Amniotic epithelial cell (primary cell): ENCODE measurements at regions not wholly inside any gene's neighbourhood (a gene's known extent, or its start where the extent isn't known, plus 50 kb on each side); places are given as distances from the start of the nearest gene placed in this dataset.

ENCODE experiments used
- DNase-seq: peaks from one replicate; pipeline ENCODE4 v3.0.0-alpha.2; 2010; ENCODE audit warnings: low read depth

GRCh38 chr4:155616117-155616516 is 50.5 kb upstream of the GUCY1A1 start:
- peak; percentile 84 for DNase-seq

- no peak for DNase-seq
Observed at GRCh38 chr4:155615081-155615887, 51.4 kb upstream of the GUCY1A1 start.

GRCh38 chr4:155614111-155614762 is 52.4 kb upstream of the GUCY1A1 start:
- DNase-seq: peak; percentile 73

DNA sequence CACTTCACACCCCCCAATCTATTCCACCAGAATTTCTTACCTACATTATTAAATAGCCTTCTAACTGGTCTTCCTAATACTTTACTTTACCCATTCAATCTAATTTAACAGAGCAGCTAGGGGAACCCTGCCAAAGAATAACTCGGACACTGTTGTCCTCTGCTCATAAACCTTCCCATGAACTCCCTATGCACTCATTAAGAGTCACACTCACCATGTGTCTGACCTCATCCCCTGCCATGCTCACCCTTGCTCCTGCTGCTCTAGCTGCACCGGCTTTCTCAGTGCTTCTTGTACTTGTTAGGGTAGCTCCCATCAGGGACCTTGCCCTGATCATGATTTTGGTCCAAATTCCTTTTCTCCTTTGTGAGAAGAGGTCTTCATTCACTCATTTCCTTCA is 54.6 kb upstream of the GUCY1A1 start:
- no peak for DNase-seq

GRCh38 chr4:155611501-155611900 is 55.1 kb upstream of the GUCY1A1 start:
- no peak for DNase-seq

DNA sequence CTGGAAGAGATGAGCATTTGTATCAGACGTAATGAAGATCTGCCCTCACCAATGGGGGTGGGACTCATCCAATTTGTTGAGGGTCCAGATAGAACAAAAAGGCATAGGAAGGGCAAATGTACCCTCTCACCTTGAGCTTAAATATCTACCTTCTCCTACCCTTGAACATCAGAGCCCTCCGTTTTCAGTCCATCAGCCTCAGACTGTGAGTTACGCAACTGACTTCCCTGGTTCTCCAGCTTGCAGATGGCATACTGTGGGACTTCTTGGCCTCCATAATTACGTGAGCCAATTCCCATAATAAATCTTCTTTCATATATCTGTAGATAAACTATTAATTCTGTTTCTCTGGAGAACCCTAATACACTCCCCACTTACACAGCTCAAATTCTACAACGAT is 56.5 kb upstream of the GUCY1A1 start:
- no peak for DNase-seq

- DNase-seq: peak; percentile 41
Observed at GRCh38 chr4:155609455-155610059, 57.1 kb upstream of the GUCY1A1 start.

- no peak for DNase-seq
Observed at GRCh38 chr4:155608225-155608885, 58.3 kb upstream of the GUCY1A1 start.

- DNase-seq: no peak
Observed at GRCh38 chr4:155607481-155607880, 59.2 kb upstream of the GUCY1A1 start.

DNA sequence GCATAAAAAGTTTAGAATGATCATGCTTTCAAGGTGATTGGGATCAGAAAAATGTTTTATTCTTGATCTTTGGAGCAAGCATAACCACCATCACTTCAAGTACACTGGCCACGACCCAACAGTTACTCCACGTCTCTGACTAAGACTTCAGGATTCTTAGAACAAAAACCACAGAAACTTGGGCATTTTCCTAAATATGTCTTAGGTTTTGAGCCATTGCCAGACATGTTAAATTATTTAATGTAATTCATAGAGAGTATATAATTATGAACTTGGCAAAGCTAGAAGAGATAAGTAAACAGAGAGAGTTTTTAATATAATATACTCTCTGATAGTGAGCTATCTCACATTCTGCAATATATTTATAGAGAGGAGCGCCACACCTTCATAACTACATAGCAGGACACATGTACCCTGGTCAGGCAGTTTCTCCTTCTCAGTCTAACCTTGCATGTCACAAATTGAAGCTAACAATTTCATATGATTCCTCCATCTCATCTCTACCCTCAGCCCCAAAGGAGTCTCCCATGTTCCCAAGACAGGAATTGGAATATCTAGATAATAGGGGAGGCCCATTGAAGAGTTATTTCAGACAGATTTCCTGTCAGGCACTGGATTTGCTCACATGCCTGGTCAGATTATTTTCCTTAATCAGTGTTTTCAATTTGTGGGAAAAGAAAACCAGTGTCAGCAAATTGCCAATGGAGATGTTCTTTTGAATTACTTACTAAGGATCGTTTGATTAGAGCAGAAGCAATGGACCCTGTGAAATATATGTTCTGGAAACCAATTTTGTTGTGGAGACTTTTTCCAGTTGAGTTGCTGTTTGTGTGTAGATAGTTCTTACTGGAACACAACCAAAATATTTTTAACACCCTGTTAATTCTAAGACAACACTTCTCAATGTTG is 61.7 kb upstream of the GUCY1A1 start:
- peak; percentile 96 for DNase-seq

DNA sequence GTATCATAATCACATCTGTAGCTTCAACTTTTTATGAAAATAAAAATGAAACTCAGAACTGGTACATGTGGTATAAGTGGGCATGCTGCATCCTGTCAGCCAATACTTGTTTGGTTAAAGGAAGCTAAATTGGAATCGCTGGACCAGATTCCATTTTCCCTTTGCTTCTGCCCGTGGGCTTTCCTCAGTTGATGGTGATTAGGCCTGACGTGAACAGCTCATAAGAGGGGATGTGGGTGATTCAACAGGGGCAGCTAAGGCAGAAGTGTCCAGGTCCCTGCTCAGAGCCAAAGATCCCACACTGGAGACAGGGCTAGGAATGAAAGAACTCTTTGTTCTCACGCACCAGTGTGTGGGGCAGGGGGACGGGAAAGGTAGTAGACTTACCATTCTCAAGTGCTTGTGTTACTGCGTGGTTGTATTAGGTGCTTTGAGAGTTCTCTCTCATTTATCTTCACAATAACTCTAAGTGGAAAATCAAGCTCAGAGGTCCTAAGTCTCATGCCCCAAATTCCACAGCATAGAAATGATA is 63.2 kb upstream of the GUCY1A1 start:
- peak; percentile 43 for DNase-seq

- peak; percentile 78 for DNase-seq
Observed at GRCh38 chr4:155602351-155603140, 64.1 kb upstream of the GUCY1A1 start.

GRCh38 chr4:155600244-155600643 is 66.4 kb upstream of the GUCY1A1 start:
- DNase-seq: peak; percentile 98

DNA sequence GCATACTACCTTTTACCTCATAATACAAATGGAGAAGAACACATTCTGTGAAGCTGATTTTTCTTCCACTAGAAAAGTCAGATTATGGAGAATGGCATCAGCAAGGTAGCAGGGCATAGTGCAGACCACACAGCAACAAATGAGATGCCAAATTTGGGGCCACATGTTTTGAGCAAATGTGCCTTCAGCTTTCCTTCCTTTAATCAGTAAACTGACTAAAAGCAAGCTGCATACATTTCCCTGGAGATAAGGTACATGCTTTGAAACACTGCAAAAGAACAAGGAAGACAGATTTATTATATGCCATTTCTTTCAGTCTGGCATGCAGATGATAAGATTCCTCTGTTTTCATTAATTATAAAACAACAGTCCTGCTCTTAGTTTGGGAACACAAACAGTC is 67.1 kb upstream of the GUCY1A1 start:
- DNase-seq: peak; percentile 84

DNA sequence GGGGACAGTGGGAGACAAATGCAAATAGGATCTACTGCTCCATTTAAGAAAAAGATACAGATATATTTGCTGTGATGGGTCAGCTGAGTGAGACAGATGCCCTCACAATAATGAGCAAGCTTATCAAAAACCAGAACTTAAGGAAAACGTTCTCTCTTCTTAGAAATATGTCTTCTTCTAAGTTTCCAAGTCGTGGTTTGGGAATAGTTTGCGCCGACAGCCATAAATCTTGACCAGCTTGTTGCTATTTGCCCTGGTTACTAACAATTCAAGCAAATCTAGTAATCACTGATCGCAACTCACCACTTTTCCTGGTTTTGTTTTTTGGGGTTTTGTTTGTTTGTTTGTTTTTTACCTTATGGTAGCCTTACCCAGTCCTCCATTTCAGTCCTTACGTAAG is 67.6 kb upstream of the GUCY1A1 start:
- DNase-seq: peak; percentile 77

GRCh38 chr4:155597933-155598451 is 68.7 kb upstream of the GUCY1A1 start:
- DNase-seq: peak; percentile 61

DNA sequence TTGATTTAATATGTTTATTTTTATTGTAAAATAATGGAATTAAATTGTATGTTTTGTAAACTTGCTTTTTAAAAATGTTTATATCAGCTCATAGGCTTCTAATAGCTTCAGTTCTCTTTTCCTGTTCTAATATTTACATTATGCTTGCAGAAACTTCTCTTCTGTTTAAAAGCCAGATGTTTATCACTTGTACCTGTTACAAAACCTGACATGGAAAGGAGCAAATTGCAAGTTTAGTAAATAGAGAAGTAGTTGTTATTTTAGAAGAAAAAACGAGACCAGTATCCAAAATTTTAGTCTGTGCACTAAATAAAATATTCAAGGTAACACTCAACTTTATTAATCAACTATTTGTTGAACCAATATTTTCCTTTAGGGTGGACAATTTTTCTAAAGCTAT is 69.4 kb upstream of the GUCY1A1 start:
- DNase-seq: no peak

- no peak for DNase-seq
Observed at GRCh38 chr4:155593793-155594192, 72.9 kb upstream of the GUCY1A1 start.

DNA sequence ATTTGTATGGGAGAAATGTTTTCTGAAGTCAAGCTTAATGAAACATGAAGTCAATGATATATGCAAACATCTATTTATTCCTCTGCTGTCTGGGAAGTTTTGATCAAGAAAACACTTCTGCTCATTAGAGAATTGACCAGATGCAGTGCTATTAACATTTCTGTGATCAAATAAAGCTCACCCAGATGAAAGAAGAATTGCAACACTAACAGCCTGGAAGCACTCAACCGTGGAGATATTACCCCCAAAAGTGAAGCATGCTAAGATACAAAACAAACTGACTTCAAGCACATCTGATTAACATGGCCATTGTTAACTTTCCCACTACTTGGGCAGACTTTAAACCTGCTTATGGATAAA is 73.7 kb upstream of the GUCY1A1 start:
- DNase-seq: no peak

DNA sequence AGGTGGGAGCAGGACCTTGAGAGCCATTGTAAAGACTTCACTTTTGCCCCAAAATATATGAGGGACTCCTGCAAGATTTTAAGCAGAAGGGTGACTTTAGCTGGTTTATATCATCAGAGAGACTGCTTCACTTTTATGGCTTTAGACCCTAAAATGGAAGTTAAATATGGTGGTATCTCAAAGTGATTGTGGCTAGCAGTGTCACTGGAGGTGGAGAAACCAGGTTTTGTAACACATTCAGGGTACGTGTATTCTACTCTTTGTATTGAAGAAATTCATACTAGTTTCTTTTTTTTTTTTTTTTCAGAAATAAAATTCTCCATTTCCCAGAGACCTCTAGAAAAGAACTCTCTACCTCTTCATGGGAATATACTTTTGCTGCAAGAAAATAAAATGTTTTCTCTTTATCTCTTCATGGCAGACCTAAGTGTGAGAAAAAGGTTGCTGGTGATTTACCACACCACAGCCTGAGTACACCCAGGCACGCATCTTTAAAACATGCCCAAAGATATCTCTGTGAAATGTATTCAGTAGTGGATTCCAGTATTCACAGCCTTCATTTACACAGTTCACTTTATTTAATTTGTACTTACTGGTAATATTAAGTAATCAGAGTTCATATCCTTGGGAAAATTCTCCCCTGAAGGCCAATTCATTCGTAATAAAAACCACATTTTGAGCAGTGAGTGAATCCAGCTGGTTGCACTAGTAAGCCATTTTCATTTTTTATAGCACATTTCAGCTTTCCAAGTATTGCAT is 74.3 kb upstream of the GUCY1A1 start:
- peak; percentile 95 for DNase-seq
